Mesenchymal stem cell (in vitro differentiated cells and primary cell): ENCODE measurements at regions not wholly inside any gene's neighbourhood (a gene's known extent, or its start where the extent isn't known, plus 50 kb on each side); places are given as distances from the start of the nearest gene placed in this dataset.
"Not testable (repeated sequence)": the region's sequence is repeated elsewhere in the genome, so short reads cannot be mapped to it uniquely, and the experiment has no call there.

Source experiments
- DNase-seq: peaks from one replicate; pipeline ENCODE4 v3.0.0-alpha.2; 2013
- H2AFZ ChIP-seq: one replicate; pipeline ENCODE4 v1.6.1; 2013; ENCODE audit warnings: low read depth, mild to moderate bottlenecking, control low read depth, inconsistent platforms, low read length, moderate library complexity
- H2AK5ac ChIP-seq: 2 replicates; pipeline ENCODE4 v1.6.1; 2013; ENCODE audit warnings: low read length, moderate library complexity, mild to moderate bottlenecking, inconsistent platforms; ENCODE audit not compliant: severe bottlenecking
- H2BK120ac ChIP-seq: one replicate; pipeline ENCODE4 v1.6.1; 2013; ENCODE audit warnings: low read depth, mild to moderate bottlenecking, inconsistent platforms, low read length, moderate library complexity
- H2BK12ac ChIP-seq, 2 experiments: one replicate each; pipeline ENCODE4 v1.6.1; 2013; ENCODE audit warnings: inconsistent platforms in 2 of 2, low read length in 2 of 2, mild to moderate bottlenecking in 2 of 2, moderate library complexity in 2 of 2, control low read depth in 1 of 2
- H2BK15ac ChIP-seq: one replicate; pipeline ENCODE4 v1.6.1; 2013; ENCODE audit warnings: mild to moderate bottlenecking, low read depth, inconsistent platforms; ENCODE audit not compliant: poor library complexity, severe bottlenecking
- H2BK5ac ChIP-seq: 2 replicates; pipeline ENCODE4 v1.6.1; 2013; ENCODE audit warnings: low read depth, mild to moderate bottlenecking, low read length, control low read depth, inconsistent platforms; ENCODE audit not compliant: poor library complexity, severe bottlenecking
- H3K14ac ChIP-seq, 2 experiments: one replicate each; pipeline ENCODE4 v1.6.1; 2013; ENCODE audit warnings: inconsistent platforms in 2 of 2, low read length in 2 of 2, control low read depth in 1 of 2, mild to moderate bottlenecking in 1 of 2, moderate library complexity in 1 of 2
- H3K18ac ChIP-seq, 2 experiments: one replicate each; pipeline ENCODE4 v1.6.1; 2013; ENCODE audit warnings: inconsistent platforms in 2 of 2, low read length in 2 of 2, control low read depth in 1 of 2, low read depth in 1 of 2, mild to moderate bottlenecking in 1 of 2
- H3K23ac ChIP-seq, 2 experiments: one replicate each; pipeline ENCODE4 v1.6.1; 2013; ENCODE audit warnings: inconsistent platforms in 2 of 2, low read length in 2 of 2, mild to moderate bottlenecking in 2 of 2, moderate library complexity in 2 of 2, control low read depth in 1 of 2
- H3K27ac ChIP-seq: 2 replicates; pipeline ENCODE4 v1.5.1; 2013; ENCODE audit warnings: mild to moderate bottlenecking, moderate library complexity, low read length, control low read depth, inconsistent platforms; ENCODE audit not compliant: poor library complexity, severe bottlenecking
- H3K27me3 ChIP-seq, 2 experiments: 2 replicates each; pipeline versions ENCODE4 v1.6.1 to v1.7.0; 2013; ENCODE audit warnings: low read length in 2 of 2, mild to moderate bottlenecking in 2 of 2, moderate library complexity in 2 of 2, control low read depth in 1 of 2, inconsistent platforms in 1 of 2; ENCODE audit not compliant: control insufficient read depth in 1 of 2, insufficient read depth in 1 of 2
- H3K36me3 ChIP-seq, 2 experiments: 2 replicates each; pipeline versions ENCODE4 v1.6.1 to v1.7.0; 2013; ENCODE audit warnings: low read length in 2 of 2, control low read depth in 1 of 2, inconsistent platforms in 1 of 2, low read depth in 1 of 2, mild to moderate bottlenecking in 1 of 2; ENCODE audit not compliant: insufficient read depth in 2 of 2, control insufficient read depth in 1 of 2
- H3K4ac ChIP-seq, 2 experiments: one replicate each; pipeline ENCODE4 v1.6.1; 2013; ENCODE audit warnings: inconsistent platforms in 2 of 2, low read length in 2 of 2, mild to moderate bottlenecking in 2 of 2, moderate library complexity in 2 of 2, control low read depth in 1 of 2, low read depth in 1 of 2
- H3K4me1 ChIP-seq: 2 replicates; pipeline ENCODE4 v1.6.1; 2013; ENCODE audit warnings: low read depth, low read length, control low read depth; ENCODE audit not compliant: control insufficient read depth, insufficient read depth
- H3K4me2 ChIP-seq: 2 replicates; pipeline ENCODE4 v1.6.1; 2013; ENCODE audit warnings: low read length, mild to moderate bottlenecking, inconsistent platforms; ENCODE audit not compliant: poor library complexity, severe bottlenecking
- H3K4me3 ChIP-seq, 2 experiments: 2 replicates each; pipeline versions ENCODE4 v1.5.1 to v1.7.0; 2013; ENCODE audit warnings: low read length in 2 of 2, mild to moderate bottlenecking in 2 of 2, control low read depth in 1 of 2, low read depth in 1 of 2; ENCODE audit not compliant: insufficient read depth in 1 of 2
- H3K79me1 ChIP-seq: replicated peaks from 2 replicates; pipeline ENCODE4 v1.6.1; 2013; ENCODE audit warnings: mild to moderate bottlenecking, control low read depth, low read length, inconsistent platforms; ENCODE audit not compliant: poor library complexity, severe bottlenecking
- H3K9ac ChIP-seq: 2 replicates; pipeline ENCODE4 v1.7.0; 2013; ENCODE audit warnings: mild to moderate bottlenecking, low read length, moderate library complexity
- H3K9me3 ChIP-seq: 2 replicates; pipeline ENCODE4 v1.7.0; 2013; ENCODE audit warnings: mild to moderate bottlenecking, low read length; ENCODE audit not compliant: control insufficient read depth
- H4K8ac ChIP-seq: one replicate; pipeline ENCODE4 v1.6.1; 2013; ENCODE audit warnings: inconsistent platforms, mild to moderate bottlenecking, low read length, moderate library complexity
- H4K91ac ChIP-seq: one replicate; pipeline ENCODE4 v1.6.1; 2013; ENCODE audit warnings: mild to moderate bottlenecking, low read length, inconsistent platforms
- WGBS: methylation state at CpG from one replicate; pipeline ENCODE4 v1.1.7; 2013; ENCODE audit warnings: mixed read lengths; 5-methylcytosine and 5-hydroxymethylcytosine counted together

DNA sequence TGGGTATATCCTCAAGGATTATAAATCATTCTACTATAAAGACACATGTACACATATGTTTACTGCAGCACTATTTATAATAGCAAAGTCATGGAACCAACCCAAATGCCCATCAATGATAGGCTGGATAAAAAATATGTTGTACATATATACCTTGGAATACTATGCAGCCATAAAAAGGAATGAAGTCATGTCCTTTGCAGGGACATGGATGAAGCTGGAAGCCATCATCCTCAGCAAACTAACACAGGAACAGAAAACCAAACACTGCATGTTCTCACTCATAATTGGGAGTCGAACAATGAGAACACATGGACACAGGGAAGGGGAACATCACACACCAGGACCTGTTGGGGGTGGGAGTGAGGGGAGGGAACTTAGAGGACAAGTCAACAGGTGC is 715.0 kb upstream of the ADGRB3 start:
- not testable (repeated sequence) for DNase-seq, H4K8ac ChIP-seq, H2BK120ac ChIP-seq, H2AK5ac ChIP-seq, H3K27ac ChIP-seq, H2BK5ac ChIP-seq, H4K91ac ChIP-seq, H3K36me3 ChIP-seq, H3K18ac ChIP-seq, H3K23ac ChIP-seq, H3K14ac ChIP-seq, H3K4me3 ChIP-seq, H3K9ac ChIP-seq, H3K79me1 ChIP-seq, H3K4me2 ChIP-seq, H3K4me1 ChIP-seq, H3K4ac ChIP-seq, H2BK12ac ChIP-seq, H2BK15ac ChIP-seq, H3K27me3 ChIP-seq, H2AFZ ChIP-seq
- WGBS: 100% methylated on average over 1 of the region's 1 CpG
- H3K9me3 ChIP-seq: peaks cover 22% of the 10 kb centered on the region

- Histone ChIP-seq H2AFZ (no peak overlapping the region), H3K18ac (no peak overlapping the region), H3K27ac (no peak overlapping the region), H2BK120ac (no peak overlapping the region), H3K23ac (no peak overlapping the region), H3K4me3 (no peak overlapping the region), H2BK12ac (no peak overlapping the region), H3K4ac (no peak overlapping the region), H2BK5ac (no peak overlapping the region), H3K79me1 (no peaks in the 10 kb centered on the region), H3K27me3 (no peaks in the 10 kb centered on the region), H4K91ac (no peak overlapping the region), H2AK5ac (no peak overlapping the region), H3K36me3 (no peaks in the 10 kb centered on the region), H4K8ac (no peak overlapping the region), H2BK15ac (no peak overlapping the region), H3K4me2 (no peak overlapping the region), H3K4me1 (no peaks in the 10 kb centered on the region), H3K9ac (no peak overlapping the region), H3K14ac (no peak overlapping the region), H3K9me3 (peaks cover 30% of the 10 kb centered on the region)
- DNase-seq: no peak
- 97% methylated on average over 2 of the region's 2 CpGs for WGBS
Measured at GRCh38 chr6:67916399-67916798, 718.7 kb upstream of the ADGRB3 start.

- Histone ChIP-seq H4K8ac (no peak overlapping the region), H3K27ac (no peak overlapping the region), H3K9ac (no peak overlapping the region), H3K4me1 (no peaks in the 10 kb centered on the region), H2AFZ (no peak overlapping the region), H3K36me3 (no peaks in the 10 kb centered on the region), H3K9me3 (peaks cover 30% of the 10 kb centered on the region), H3K4me2 (no peak overlapping the region), H2BK120ac (no peak overlapping the region), H3K79me1 (no peaks in the 10 kb centered on the region), H3K4ac (no peak overlapping the region), H2BK15ac (no peak overlapping the region), H3K23ac (no peak overlapping the region), H3K18ac (no peak overlapping the region), H3K4me3 (no peak overlapping the region), H2AK5ac (no peak overlapping the region), H3K27me3 (no peaks in the 10 kb centered on the region), H2BK12ac (no peak overlapping the region), H2BK5ac (no peak overlapping the region), H4K91ac (no peak overlapping the region), H3K14ac (no peak overlapping the region)
- no peak for DNase-seq
- no CpG with 5 or more reads among the region's 1 CpG for WGBS
Measured at GRCh38 chr6:67914419-67914818, 720.7 kb upstream of the ADGRB3 start.

DNA sequence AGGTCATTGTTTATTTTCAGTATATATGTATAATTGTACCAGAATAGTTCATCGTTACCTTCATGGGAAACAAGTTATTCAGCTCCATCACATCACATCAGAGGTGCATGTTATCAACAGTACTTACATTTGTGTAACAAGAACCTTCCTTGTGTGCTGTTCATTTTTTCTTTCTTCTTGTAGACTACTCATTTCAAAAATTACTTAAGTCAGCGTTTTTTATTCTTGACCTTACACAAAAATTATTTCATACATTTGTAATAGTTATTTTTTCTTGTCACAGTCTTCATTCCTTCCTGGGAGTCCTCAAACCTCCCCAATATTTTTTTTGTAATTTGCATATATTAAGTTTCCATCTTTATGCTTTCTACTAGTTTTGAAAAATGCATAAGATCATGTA is 725.7 kb upstream of the ADGRB3 start:
- Histone ChIP-seq H2BK120ac (no peak overlapping the region), H3K27ac (no peak overlapping the region), H3K4me2 (no peak overlapping the region), H3K14ac (no peak overlapping the region), H3K9me3 (peaks cover 10% of the 10 kb centered on the region), H2AFZ (no peak overlapping the region), H3K23ac (no peak overlapping the region), H2BK5ac (no peak overlapping the region), H3K9ac (no peak overlapping the region), H2BK15ac (no peak overlapping the region), H3K4me1 (no peaks in the 10 kb centered on the region), H3K18ac (no peak overlapping the region), H3K27me3 (no peaks in the 10 kb centered on the region), H4K91ac (no peak overlapping the region), H3K4ac (no peak overlapping the region), H3K36me3 (no peaks in the 10 kb centered on the region), H2AK5ac (no peak overlapping the region), H2BK12ac (no peak overlapping the region), H4K8ac (no peak overlapping the region), H3K79me1 (no peaks in the 10 kb centered on the region), H3K4me3 (no peak overlapping the region)
- DNase-seq: no peak
- 100% methylated on average over 1 of the region's 2 CpGs for WGBS
